ENCODE measurements at regions not wholly inside any gene's neighbourhood (a gene's known extent, or its start where the extent isn't known, plus 50 kb on each side); places are given as distances from the start of the nearest gene placed in this dataset.

DNA sequence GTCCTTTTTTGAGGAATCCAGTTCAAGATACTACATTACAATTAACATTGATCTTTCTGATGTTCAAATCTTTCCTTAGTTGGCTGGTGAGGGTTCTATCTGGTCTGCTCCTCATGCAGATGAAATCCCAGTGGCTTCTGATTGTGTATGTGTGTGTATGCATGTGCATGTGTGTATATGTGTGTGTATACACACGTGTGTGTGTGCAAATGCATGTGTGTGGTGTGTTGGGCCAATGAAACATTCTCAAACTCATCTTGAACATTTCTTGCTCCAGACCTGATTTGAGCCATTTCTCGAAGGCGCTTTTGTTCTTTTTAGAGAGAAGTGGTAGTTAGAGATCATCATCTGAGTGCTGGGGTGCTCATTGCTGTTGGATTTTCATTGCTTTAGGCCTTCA lies 113.9 kb downstream of the GLRX3 start:
- no peak overlapping the region for H3K4me2 ChIP-seq (ENCODE audit: insufficient read depth, insufficient read length, low read length)

More for the DNA sequence above, 113.9 kb downstream of the GLRX3 start:
- Mint-ChIP-seq H3K27ac (no peak overlapping the region), H3K4me1 (peaks cover under 1% of the 10 kb centered on the region in 2 experiments; a peak in 1 of 4 replicates), H3K9me3 (peaks cover 13 to 53% of the 10 kb centered on the region in 2 experiments), H3K36me3 (ENCODE audit: insufficient read depth in 1 of 3, low read depth in 3 of 3) (no peaks in the 10 kb centered on the region; a peak in 2 of 7 replicates), H3K4me3 (no peak overlapping the region), H3K27me3 (ENCODE audit: low read depth) (peaks cover 4% of the 10 kb centered on the region)
- no peaks in the 10 kb centered on the region for H3K79me1 ChIP-seq (ENCODE audit: insufficient read depth, low read depth, low read length, poor library complexity, severe bottlenecking)
- no peaks in the 10 kb centered on the region for H3K4me1 ChIP-seq (ENCODE audit: insufficient read depth, low read length)
- no peak overlapping the region for H3K14ac ChIP-seq (ENCODE audit: insufficient read depth, low read length)
- no peak overlapping the region for H3K4ac ChIP-seq (ENCODE audit: low read depth, low read length)
- H3K27ac ChIP-seq (ENCODE audit: insufficient read length, low read depth, low read length): no peak overlapping the region
- H4K5ac ChIP-seq (ENCODE audit: insufficient read length, low read depth, low read length): no peak overlapping the region
- no peak overlapping the region for H2BK12ac ChIP-seq (ENCODE audit: insufficient read length, low read depth, low read length)
- H4K20me1 ChIP-seq (ENCODE audit: control insufficient read depth, insufficient read depth, insufficient read length): no peaks in the 10 kb centered on the region
- no peak overlapping the region for H3T11ph ChIP-seq (ENCODE audit: low read length)
- no peak overlapping the region for H2AFZ ChIP-seq (ENCODE audit: low read length)
- no peaks in the 10 kb centered on the region for H3K79me2 ChIP-seq (ENCODE audit: insufficient read depth, low read length)
- no peak overlapping the region for H2BK5ac ChIP-seq (ENCODE audit: insufficient read length, low read length)
- no peak overlapping the region for H2AK5ac ChIP-seq (ENCODE audit: insufficient read length, low read length)
- no CpG with 5 or more reads among the region's 3 CpGs for WGBS (ENCODE audit: extremely low coverage, insufficient read length, low lambda C conversion rate)
- TF ChIP-seq, protein P1, sequence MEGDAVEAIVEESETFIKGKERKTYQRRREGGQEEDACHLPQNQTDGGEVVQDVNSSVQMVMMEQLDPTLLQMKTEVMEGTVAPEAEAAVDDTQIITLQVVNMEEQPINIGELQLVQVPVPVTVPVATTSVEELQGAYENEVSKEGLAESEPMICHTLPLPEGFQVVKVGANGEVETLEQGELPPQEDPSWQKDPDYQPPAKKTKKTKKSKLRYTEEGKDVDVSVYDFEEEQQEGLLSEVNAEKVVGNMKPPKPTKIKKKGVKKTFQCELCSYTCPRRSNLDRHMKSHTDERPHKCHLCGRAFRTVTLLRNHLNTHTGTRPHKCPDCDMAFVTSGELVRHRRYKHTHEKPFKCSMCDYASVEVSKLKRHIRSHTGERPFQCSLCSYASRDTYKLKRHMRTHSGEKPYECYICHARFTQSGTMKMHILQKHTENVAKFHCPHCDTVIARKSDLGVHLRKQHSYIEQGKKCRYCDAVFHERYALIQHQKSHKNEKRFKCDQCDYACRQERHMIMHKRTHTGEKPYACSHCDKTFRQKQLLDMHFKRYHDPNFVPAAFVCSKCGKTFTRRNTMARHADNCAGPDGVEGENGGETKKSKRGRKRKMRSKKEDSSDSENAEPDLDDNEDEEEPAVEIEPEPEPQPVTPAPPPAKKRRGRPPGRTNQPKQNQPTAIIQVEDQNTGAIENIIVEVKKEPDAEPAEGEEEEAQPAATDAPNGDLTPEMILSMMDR (conservative IDR thresholded peaks at IDR 0.05): no peak
- no peak overlapping the region for H3K9ac ChIP-seq (ENCODE audit: extremely low read depth, insufficient read length, low read length)
- no peak overlapping the region for H4K91ac ChIP-seq (ENCODE audit: insufficient read length, low read depth, low read length)
- H3K23me2 ChIP-seq (ENCODE audit: insufficient read length, low read depth, low read length, poor library complexity, severe bottlenecking): no peaks in the 10 kb centered on the region
- H4K8ac ChIP-seq (replicated peaks; ENCODE audit: insufficient read length, low read depth, low read length): no peak overlapping the region
- H3K27me3 ChIP-seq (ENCODE audit: insufficient read depth, low read length): no peaks in the 10 kb centered on the region
- no peak overlapping the region for H2BK120ac ChIP-seq (ENCODE audit: low read depth, low read length, poor library complexity, severe bottlenecking)
- DNase-seq: no peak
- H2BK20ac ChIP-seq (ENCODE audit: low read depth, low read length, poor library complexity, severe bottlenecking): no peak overlapping the region
- H3K56ac ChIP-seq (ENCODE audit: insufficient read length, low read depth, low read length): no peak overlapping the region
- no peak overlapping the region for H2BK15ac ChIP-seq (ENCODE audit: low read depth, low read length)
- no peak overlapping the region for H3K18ac ChIP-seq (ENCODE audit: insufficient read length, low read depth, low read length)
- H3K9me3 ChIP-seq (ENCODE audit: control insufficient read depth, low read depth, low read length): peaks cover 5% of the 10 kb centered on the region
- no peak overlapping the region for H3K23ac ChIP-seq (ENCODE audit: insufficient read length, low read depth, low read length)

All from H9 (cell line).